Epidermal melanocyte (primary cell): ENCODE measurements at regions not wholly inside any gene's neighbourhood (a gene's known extent, or its start where the extent isn't known, plus 50 kb on each side); places are given as distances from the start of the nearest gene placed in this dataset.
"Not testable (repeated sequence)": the region's sequence is repeated elsewhere in the genome, so short reads cannot be mapped to it uniquely, and the experiment has no call there.

Experiments used
- DNase-seq: peaks from one replicate; pipeline ENCODE4 v3.0.0; 2011; ENCODE audit warnings: low spot score; ENCODE audit not compliant: insufficient read length

DNA sequence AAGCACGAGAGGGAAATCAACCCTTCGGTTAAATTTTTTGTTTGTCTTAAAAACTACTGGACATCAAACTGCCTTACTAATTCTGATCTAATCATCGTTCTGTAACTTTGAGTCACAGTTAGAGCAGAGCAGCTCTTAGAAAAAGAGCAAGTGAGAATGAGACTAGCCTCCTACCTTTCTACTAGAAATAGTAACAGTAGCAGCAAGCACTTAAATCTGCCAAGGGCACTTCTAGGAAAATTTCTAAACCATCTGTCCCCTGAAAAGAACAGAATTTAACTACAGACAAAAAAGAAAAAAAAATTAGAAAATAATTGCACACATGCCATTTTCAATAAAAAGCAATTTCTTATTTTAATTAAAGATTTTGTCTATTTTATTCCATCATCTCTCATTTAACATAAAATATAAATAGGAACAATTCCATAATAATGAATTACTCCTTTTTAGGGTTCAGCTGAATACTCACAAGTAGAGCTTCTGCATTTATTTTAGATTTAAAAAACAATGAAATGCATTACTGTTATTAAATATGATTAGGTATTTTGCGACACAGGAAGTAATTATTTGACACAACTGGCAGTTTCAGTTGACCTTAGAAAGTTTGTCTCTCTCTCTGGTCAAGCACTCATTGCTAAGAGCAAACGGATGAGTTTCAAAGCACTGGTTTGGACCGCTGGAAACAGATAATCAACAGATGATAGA is 250.8 kb upstream of the SOX9 start:
- DNase-seq, result no peak

DNA sequence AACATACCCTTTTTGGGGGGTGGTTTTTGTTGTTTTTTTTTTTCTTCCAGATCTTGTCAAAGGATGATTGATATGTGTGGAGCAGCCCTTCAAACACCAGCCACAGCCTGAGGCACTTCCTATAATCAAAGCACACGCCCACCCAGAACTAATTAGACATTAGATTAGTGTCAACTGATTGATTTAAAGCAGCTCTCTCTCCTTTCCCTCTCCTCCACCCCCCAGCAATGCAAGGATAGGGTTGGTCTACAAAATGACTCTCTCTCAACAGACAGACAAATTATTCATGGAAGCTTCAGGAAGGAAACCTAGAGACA is 250.3 kb upstream of the SOX9 start:
- no peak for DNase-seq

DNA sequence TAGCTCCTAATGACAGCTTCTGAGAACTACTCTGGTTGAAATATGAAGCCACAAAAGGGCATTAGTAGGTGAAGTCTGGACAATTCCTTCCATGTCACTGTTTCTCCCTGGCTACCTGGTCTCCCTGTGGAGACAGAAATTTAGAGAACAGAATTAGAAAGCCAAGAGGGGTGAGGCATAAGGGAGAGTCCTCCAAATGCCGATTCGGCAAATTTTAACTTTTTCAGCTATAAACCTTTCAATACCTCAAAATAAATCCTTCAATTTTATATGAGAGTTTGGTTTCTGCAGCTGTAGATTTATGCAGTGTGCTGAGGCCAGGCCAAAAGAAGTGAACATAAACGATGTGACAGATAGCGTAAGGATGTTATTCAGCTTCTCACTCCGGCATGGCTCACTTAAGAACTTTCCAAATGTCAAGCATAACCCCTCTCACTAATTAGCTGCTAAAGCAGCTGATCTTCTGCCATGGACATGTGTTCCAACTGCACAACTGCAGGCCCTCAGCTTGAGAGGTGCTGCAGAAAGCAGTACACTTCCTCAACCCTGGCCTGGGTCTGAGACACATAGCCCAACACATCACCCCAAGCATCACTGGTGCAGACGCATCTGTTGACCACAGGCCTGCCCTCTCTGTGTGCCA is 247.9 kb upstream of the SOX9 start:
- no peak for DNase-seq

DNA sequence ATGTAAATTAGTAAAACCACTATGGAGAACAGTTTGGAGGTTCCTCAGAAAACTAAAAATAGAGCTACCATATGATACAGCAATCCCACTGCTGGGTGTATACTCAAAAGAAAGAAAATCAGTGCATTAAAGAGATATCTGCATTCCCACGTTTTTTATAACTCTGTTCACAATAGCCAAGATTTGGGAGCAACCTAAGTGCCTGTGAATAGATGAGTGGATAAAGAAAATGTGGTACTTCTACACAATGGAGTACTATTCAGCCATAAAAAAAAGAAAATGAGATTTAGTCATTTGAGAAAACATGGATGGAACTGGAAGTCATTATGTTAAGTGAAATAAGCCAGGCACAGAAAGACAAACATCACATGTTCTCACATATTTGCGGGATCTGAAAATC is 246.0 kb upstream of the SOX9 start:
- not testable (repeated sequence) for DNase-seq

DNA sequence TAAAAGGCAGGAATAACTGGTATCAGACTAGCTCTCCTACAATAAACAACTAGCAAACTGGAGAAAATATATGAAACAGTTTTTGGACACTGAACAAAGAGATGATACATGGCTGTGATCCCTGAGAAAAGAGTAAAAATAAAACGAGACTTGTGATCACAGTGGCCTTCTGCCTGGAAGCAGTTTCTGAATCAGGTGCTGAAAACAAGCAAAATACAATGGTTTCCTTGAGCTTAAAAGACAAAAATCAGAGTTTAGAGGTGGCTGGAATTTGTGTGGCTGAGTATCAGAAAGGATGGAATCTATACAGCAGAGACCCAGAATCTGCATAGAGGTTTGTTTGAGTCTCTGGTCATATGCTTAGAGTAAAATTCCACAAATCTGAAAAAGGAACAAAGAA is 242.5 kb upstream of the SOX9 start:
- DNase-seq, result no peak

DNA sequence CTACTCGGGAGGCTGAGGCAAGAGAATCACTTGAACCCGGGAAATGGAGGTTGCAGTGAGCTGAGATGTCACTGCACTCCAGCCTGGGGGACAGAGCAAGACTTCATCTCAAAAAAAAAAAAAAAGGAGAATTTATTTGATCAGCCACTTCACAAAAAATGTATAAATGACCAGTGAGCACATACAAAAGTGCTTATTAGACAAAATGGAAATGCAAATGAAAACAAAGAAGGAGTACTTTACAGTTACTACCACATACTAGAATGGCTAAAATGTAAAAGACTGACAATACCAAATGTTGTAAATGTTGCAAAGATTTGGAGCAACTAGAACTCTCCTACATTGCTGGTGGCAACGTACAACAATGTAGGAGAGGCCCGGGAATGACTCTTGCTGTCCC is 241.8 kb upstream of the SOX9 start:
- no peak for DNase-seq

DNA sequence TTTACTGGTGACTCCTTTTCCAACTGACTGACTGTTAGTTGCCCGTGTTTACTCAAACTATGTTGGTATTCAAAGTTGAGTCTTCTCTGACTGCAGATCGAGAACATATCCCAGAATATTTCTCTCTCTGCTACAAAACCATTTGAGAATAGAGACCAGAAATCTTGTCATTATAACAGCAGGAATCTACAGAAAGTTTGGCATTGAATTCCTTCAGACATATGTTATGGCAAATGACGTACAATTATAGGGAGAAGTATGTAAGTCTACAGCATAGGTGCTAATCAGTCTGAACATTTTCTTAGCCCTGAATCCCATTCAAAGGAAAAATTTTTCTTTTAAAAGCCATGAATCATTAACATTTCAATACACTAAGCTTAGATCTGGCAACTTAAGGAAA is 239.8 kb upstream of the SOX9 start:
- no peak for DNase-seq

DNA sequence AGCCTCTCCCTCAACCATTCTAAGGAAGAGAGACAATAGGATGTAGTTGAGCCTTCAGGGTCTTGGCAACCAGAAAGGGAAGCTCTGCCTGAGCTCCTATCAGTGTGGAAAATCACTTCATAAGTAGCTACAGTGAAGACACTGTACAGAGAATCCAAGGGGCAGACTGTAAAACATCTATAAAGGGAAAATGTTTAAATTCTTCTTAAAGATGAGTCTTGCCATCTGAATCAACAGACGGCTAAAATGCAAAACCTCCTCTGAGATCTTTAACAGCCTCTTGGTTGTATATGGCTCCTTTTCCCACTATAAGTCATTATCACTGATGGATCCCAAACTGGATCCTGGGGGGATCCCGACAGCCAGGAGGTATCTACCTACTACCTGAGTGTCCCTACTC is 239.2 kb upstream of the SOX9 start:
- DNase-seq, result no peak

DNA sequence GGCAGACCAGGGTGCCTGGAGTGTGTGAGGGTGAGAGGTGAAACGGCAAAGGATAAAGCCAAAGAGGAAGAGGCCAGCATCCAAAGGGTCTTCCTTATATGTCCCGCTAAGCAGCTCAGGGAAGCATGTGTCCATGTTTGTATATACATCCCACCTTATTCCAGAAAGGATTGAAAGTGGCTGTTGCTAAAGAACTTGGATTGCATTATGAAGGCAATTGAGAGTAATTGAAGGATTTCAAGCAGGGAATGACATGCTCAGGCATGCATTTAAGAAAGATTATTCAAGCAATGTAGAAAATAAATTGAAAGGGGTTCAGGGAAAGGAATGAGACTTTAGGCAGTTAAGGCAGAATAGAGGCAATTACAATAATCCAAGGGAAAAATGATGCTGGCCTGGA is 237.6 kb upstream of the SOX9 start:
- no peak for DNase-seq

DNA sequence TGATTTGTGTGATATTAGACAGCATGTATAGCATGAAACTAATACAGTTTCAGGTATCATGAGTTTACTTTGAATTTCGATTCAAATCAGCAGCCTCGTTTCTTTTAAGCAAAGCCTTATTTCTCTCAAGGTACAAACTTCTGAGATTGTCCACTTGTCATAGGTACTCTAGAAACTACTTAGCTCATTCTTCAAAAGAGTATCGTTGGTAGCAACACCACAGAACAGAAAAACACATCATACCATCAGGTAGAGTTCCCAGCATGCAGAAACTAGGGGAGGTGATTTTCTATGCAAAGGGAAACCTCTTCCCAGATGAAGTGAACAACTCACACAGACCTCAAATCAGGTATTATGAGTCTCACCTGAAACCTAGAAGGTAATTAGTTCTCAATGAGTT is 237.0 kb upstream of the SOX9 start:
- no peak for DNase-seq

DNA sequence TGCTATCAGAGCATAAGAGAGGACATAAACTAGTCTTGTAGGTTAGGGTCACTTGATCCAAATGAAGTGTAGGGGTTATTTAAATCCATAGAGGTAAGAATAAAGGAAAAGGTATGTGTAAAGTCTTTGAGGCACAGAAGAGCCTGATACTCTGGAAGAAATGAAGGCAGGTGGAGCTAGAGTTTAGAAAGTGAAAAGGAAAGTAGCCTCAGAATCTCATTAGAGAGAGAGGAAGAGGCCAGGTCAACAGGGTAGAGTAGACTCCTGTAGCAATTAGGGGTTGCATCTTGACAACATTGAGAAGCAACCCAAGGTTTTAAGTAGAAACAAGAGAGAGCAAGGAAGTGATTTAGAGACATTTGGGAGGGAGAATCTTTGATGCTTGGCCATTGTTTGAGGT is 235.2 kb upstream of the SOX9 start:
- no peak for DNase-seq

DNA sequence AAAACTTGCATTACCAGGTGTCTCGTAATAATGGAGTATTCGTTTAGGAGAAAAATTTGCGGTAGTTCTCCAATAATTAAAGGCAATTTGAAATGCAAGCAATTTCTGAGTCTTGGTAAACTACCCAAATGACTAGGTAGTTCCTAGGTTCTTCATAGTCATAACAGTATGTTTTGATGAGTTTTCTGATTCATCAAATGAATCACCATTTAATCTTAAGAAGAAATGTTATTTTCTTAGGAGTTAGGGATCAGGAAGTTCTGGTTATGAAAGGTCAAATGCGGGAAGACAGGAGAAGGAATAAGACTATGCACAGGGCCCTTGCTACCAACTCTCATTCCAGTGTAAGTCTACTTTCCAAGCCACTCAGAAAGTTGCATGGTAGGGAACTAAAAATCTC is 221.5 kb upstream of the SOX9 start:
- DNase-seq, result no peak

DNA sequence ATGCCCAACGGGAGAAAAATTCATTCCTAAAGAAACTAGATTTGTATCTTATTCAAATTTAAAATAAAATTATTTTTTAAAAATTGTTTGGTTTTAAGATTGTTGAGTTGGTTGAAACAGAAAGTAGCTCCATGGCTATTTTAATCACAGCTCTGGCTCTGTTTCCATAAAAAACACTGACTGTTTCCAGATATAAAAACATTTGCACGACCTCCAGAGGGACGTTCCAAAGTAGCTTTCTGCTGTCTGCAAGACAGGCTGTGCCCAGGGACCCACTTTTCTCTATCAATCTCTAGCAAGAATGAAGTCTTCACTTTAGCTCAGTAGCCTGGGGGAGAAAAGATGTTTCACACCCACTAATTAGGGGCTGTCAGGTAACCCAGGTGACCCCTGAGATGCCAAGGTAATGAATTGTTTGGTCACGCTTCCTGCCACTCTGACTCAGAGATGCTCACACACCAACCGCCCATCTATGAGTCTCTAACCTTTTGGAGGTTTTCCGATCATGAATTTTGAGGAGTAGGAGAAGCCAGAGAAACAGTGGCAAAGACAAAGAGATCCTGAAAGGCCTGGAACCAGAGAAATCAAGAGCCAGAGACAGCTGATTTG is 220.1 kb upstream of the SOX9 start:
- DNase-seq, result no peak

DNA sequence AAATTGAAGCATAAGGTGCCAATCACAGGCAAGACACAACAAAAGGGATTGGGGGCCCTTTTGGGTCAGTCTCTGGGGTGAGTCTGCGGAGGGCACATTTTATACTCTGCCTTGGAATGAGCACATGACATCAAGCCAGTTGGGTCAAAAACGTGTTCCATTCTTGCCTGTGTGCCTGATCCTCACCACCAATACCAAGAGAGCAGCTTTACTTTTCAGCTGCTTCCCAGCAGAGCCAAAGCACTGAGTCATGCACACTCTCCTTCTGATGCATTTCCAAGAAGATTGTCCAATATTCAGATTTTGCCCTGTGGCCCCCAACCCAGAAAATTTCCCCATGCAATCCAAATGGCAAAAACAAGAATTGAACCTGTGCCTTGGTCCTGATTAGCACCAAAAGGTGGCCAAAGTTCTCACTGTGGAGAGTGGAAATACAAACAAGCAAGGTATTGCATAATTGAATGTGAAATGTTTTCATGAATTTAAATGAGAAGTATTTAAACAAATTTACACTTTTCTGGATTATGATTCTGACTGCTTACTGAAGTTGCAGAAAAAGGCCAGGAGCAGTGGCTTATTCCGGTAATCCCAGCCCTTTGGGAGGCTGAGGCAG is 217.8 kb upstream of the SOX9 start:
- no peak for DNase-seq

DNA sequence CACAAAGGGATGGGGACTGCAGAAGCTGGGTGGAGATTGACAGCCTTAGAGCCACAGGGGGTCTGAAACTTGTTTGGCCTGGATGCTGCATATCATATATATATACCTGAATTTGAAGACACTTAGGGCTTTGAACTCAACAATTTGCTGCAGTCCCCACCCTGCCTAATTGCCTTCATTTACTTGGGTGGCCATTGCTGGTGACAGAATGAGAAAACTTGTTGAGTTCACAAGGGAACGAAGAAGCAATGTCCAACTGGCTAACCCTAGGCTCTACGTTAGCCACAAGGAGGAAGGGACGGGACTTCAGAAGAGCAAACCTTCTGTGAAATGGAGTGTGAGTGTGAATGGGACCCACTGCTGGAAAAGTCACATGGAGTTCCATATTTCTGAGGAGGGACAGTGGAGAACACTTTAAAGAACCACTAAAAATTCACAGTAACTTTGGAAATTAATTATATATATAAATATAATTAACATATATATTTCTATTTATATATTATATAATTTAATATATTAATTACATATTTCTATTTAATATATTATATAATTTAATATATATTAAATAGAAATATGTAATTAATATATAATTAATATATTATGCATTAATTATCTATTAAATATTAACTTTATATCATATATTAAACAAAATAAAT is 215.3 kb upstream of the SOX9 start:
- DNase-seq, result no peak

DNA sequence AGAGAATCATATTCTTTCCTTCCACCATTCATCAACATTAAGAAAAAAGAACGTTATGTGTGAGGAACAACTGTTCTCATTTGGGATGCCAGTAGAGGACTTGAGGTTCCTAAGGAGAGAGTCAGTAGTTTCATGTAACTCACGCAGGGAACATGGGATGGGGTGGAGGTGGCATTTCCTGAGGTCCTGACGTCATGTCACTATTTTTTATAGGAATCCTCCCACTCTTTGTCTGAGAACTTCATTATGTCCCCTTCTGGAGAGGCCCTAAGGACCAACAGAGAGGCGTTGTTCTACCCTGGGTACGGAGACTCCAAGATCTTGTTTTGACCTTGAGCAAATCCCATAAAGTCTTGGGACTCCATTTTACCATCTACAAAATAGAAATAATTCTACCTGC is 211.7 kb upstream of the SOX9 start:
- no peak for DNase-seq

DNA sequence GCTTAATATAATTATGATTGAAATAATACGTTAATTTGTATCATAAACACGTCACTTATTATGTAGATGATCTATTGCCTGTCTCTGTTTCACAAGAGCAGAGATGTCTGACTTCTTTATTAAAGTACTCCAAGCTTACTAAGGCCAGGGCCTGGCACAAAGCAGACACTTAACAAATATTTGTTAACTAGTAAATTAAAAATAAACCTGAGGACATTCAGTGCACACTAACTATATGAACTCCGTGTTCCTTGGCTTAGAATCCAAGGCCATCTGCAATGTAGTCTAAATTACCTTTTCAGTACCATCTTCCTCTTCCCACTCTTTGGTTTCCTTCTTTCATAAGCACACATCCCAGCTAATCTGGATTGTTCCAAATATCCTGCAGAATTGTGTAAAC is 210.8 kb upstream of the SOX9 start:
- DNase-seq, result no peak

DNA sequence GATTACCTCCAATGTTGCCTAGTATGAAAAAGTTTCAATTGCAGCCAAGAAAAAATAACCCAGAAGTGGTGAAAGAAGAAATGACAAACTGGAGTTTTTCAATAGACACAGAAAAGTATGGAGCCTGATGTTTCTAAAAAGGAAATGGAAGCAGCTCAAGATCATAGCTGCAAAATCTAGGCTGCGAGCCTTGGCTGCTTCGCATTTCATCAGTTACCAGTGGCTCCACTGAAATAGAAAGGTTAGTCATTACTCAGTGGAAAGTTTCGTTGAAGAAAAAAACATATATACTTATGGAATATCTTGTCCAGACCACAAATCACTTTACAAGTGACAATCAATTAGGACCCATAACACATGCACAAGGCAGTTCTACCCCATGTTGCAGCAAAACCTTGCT is 206.8 kb upstream of the SOX9 start:
- no peak for DNase-seq

DNA sequence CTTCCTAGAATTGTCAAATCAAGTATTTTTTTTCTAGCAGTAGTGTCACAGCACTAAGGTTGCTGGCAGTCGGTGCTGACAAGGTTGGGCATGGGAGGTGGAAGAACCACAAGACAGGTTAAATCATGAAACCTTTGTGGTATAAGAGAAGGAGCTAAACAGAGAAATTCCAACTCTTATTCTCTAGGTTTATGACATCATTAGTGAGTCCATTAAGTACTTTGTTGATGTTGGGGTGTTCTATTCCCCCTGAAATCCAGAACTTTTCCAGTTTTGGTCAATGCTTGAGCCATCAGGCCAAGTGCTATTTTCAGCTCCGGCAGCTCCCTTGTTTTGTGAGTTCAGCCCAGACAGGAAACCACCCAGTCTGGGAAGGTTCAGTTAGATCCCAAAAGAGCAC is 206.0 kb upstream of the SOX9 start:
- no peak for DNase-seq

DNA sequence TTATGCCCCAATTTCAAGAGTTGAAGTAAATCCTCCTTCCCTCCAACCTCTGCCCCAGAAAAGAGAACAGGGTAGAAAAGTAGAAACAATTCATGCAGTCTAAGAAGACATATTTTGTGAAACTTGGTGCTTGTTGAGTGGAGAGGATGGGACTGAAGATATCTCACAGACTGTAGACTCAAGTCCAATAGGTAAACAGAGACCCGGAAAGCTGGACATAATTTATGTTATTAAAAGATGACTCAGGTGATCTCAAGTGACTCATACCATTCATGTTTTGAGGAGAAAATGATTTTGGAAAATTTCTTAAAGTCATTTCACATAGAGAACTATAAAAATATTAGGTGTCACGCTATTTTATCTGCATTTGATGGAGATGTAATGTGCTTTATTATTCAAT is 203.1 kb upstream of the SOX9 start:
- DNase-seq, result no peak

DNA sequence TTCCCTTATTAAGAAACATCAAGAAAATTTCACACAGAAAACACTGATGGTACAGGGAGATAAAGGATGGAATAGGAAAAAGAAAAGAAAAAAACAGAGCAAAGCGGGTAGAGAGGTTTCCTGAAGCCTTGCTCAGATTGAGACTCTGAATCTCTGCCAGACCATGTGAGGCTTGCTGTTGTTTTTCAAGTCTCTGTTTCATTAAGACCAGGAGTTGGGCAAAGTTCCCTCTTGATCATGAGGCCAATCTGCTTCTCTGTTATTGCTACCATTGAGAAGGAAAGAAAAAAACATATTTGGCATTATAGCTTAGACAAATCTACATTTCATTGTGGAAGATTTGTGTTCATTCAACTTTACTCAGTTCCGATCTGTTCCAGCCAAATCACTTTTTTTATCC is 201.6 kb upstream of the SOX9 start:
- no peak for DNase-seq

DNA sequence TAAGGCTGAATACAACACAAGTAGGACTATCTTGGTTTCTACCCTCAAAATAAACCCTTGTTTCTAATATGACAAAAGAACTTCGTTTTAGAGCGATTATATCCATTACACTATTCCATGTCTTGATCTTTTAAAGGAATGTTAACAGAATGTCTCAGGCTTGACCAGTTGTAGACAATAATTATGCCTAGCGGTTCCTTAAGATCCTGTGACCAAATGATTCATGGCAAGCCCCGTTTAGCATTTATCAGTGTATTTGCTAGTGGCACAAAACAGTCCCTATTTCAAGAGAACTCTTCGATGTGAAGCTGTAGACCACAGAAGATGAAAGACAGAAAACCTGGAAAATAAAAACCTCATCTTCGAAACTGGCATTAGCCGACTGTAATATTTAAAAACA is 200.9 kb upstream of the SOX9 start:
- no peak for DNase-seq
